Smooth muscle cell (in vitro differentiated cells): ENCODE measurements at regions not wholly inside any gene's neighbourhood (a gene's known extent, or its start where the extent isn't known, plus 50 kb on each side); places are given as distances from the start of the nearest gene placed in this dataset.

Experiments used
- DNase-seq: peaks from one replicate; lab custom pipeline; 2025; ENCODE audit not compliant: unreplicated experiment; lab: John Stamatoyannopoulos, UW
- H2AFZ ChIP-seq: fragments of 200-600 bp; sonication (generic); 2 replicates; pipeline ENCODE4 v1.6.0; 2016; ENCODE audit warnings: antibody characterized with exemption, low read depth, mild to moderate bottlenecking
- H3F3A ChIP-seq: fragments of 200-600 bp; sonication (generic); 2 replicates; pipeline ENCODE4 v1.6.0; 2017; ENCODE audit warnings: antibody characterized with exemption, low read depth
- H3K27ac ChIP-seq: fragments of 200-600 bp; sonication (generic); 2 replicates; pipeline ENCODE4 v1.5.1; 2016; ENCODE audit warnings: low read depth, mild to moderate bottlenecking
- H3K27me3 ChIP-seq: fragments of 200-600 bp; sonication (generic); 2 replicates; pipeline ENCODE4 v1.6.1; 2016; ENCODE audit warnings: low read depth, mild to moderate bottlenecking
- H3K36me3 ChIP-seq: fragments of 200-600 bp; sonication (generic); 2 replicates; pipeline ENCODE4 v1.5.1; 2016; ENCODE audit warnings: low read depth
- H3K4me1 ChIP-seq: fragments of 200-600 bp; sonication (generic); 2 replicates; pipeline ENCODE4 v1.5.1; 2016; ENCODE audit warnings: low read depth
- H3K4me2 ChIP-seq: fragments of 200-600 bp; sonication (generic); 2 replicates; pipeline ENCODE4 v1.6.0; 2016; ENCODE audit warnings: mild to moderate bottlenecking
- H3K4me3 ChIP-seq: fragments of 200-600 bp; sonication (generic); 2 replicates; pipeline ENCODE4 v1.5.1; 2016; ENCODE audit warnings: mild to moderate bottlenecking
- H3K79me2 ChIP-seq: fragments of 200-600 bp; sonication (generic); 2 replicates; pipeline ENCODE4 v1.6.0; 2016; ENCODE audit warnings: low read depth, mild to moderate bottlenecking
- H3K9ac ChIP-seq: fragments of 200-600 bp; sonication (generic); 2 replicates; pipeline ENCODE4 v1.6.0; 2016; ENCODE audit warnings: low read depth
- H3K9me3 ChIP-seq: fragments of 200-600 bp; sonication (generic); replicated peaks from 2 replicates; pipeline ENCODE4 v1.5.1; 2016; ENCODE audit warnings: low read depth
- H4K20me1 ChIP-seq: fragments of 200-600 bp; sonication (generic); 2 replicates; pipeline ENCODE4 v1.6.0; 2016; ENCODE audit warnings: low read depth
- CTCF ChIP-seq: fragments of 200-600 bp; sonication (generic); IDR thresholded peaks from 2 replicates; pipeline ENCODE4 v1.5.1; 2017; ENCODE audit warnings: borderline replicate concordance, mild to moderate bottlenecking, antibody characterized with exemption; ENCODE audit not compliant: insufficient read depth, poor library complexity, severe bottlenecking
- WGBS: methylation state at CpG from one replicate; pipeline ENCODE4 v1.1.7; 2016; ENCODE audit warnings: low lambda C conversion rate; 5-methylcytosine and 5-hydroxymethylcytosine counted together

- 82% methylated on average over 1 of the region's 1 CpG for WGBS
- H3K4me1 ChIP-seq: no peaks in the 10 kb centered on the region
- no peaks in the 10 kb centered on the region for H4K20me1 ChIP-seq
- H3K4me2 ChIP-seq: no peak overlapping the region
- no peak for DNase-seq
- no peaks in the 10 kb centered on the region for H3K79me2 ChIP-seq
- no peak overlapping the region for H3K9ac ChIP-seq
- H3K27ac ChIP-seq: no peak overlapping the region
- no peak for TF ChIP-seq CTCF
- no peaks in the 10 kb centered on the region for H3K9me3 ChIP-seq
- no peaks in the 10 kb centered on the region for H3K36me3 ChIP-seq
- H3K27me3 ChIP-seq: no peaks in the 10 kb centered on the region
- H2AFZ ChIP-seq: no peak overlapping the region
- no peaks in the 10 kb centered on the region for H3F3A ChIP-seq
- H3K4me3 ChIP-seq: no peak overlapping the region
These were observed 264.9 kb downstream of the TTC8 start for GRCh38 chr14:89089330-89089729.

- no peak overlapping the region for H2AFZ ChIP-seq
- H3K4me3 ChIP-seq: no peak overlapping the region
- TF ChIP-seq CTCF: no peak
- H3K9ac ChIP-seq: no peak overlapping the region
- WGBS: 90% methylated on average over 1 of the region's 1 CpG
- no peaks in the 10 kb centered on the region for H4K20me1 ChIP-seq
- no peak for DNase-seq
- no peak overlapping the region for H3K27ac ChIP-seq
- no peak overlapping the region for H3K4me2 ChIP-seq
- no peaks in the 10 kb centered on the region for H3K36me3 ChIP-seq
- H3K79me2 ChIP-seq: no peaks in the 10 kb centered on the region
- H3K9me3 ChIP-seq: no peaks in the 10 kb centered on the region
- no peaks in the 10 kb centered on the region for H3F3A ChIP-seq
- no peaks in the 10 kb centered on the region for H3K27me3 ChIP-seq
- no peaks in the 10 kb centered on the region for H3K4me1 ChIP-seq
These were observed 267.3 kb downstream of the TTC8 start for GRCh38 chr14:89091781-89092180.

- H3K27me3 ChIP-seq: no peaks in the 10 kb centered on the region
- no peaks in the 10 kb centered on the region for H3K36me3 ChIP-seq
- H3K9ac ChIP-seq: no peak overlapping the region
- no peaks in the 10 kb centered on the region for H3F3A ChIP-seq
- DNase-seq: no peak
- no peaks in the 10 kb centered on the region for H3K79me2 ChIP-seq
- no peak overlapping the region for H3K4me2 ChIP-seq
- H3K4me1 ChIP-seq: no peaks in the 10 kb centered on the region
- 81% methylated on average over 3 of the region's 3 CpGs for WGBS
- H2AFZ ChIP-seq: no peak overlapping the region
- no peaks in the 10 kb centered on the region for H3K9me3 ChIP-seq
- H3K4me3 ChIP-seq: no peak overlapping the region
- no peaks in the 10 kb centered on the region for H4K20me1 ChIP-seq
- no peak for TF ChIP-seq CTCF
- no peak overlapping the region for H3K27ac ChIP-seq
These were observed 268.8 kb downstream of the TTC8 start for GRCh38 chr14:89093083-89093730.

GRCh38 chr14:89095036-89095435 lies 270.6 kb downstream of the TTC8 start:
- no peak overlapping the region for H2AFZ ChIP-seq
- no peak for DNase-seq
- no peaks in the 10 kb centered on the region for H3K36me3 ChIP-seq
- H3K9ac ChIP-seq: no peak overlapping the region
- no peaks in the 10 kb centered on the region for H3K27me3 ChIP-seq
- no peaks in the 10 kb centered on the region for H3K9me3 ChIP-seq
- H3K4me1 ChIP-seq: no peaks in the 10 kb centered on the region
- H4K20me1 ChIP-seq: no peaks in the 10 kb centered on the region
- H3F3A ChIP-seq: no peaks in the 10 kb centered on the region
- H3K4me2 ChIP-seq: no peak overlapping the region
- 78% methylated on average over 1 of the region's 1 CpG for WGBS
- H3K79me2 ChIP-seq: no peaks in the 10 kb centered on the region
- TF ChIP-seq CTCF: no peak
- no peak overlapping the region for H3K4me3 ChIP-seq
- H3K27ac ChIP-seq: no peak overlapping the region
